H1 (cell line): ENCODE measurements at regions not wholly inside any gene's neighbourhood (a gene's known extent, or its start where the extent isn't known, plus 50 kb on each side); places are given as distances from the start of the nearest gene placed in this dataset.

Experiments used
- CTCF ChIA-PET: fragments of 300-600 bp; sonication (Branson Sonifier 250); formaldehyde crosslinking; loops from one replicate; lab custom pipeline; 2021; ENCODE audit not compliant: partially characterized antibody; lab: Charles Lee
- POLR2A ChIA-PET: fragments of 300-600 bp; sonication (Branson Sonifier 250); formaldehyde crosslinking; loops from one replicate; lab custom pipeline; 2021; ENCODE audit warnings: inconsistent platforms; ENCODE audit not compliant: partially characterized antibody; lab: Charles Lee
- DNase-seq, 2 experiments: peaks; one replicate each; pipeline versions ENCODE4 v3.0.0 to v3.0.0-alpha.2; 2010 to 2022; ENCODE audit warnings: low spot score in 2 of 2, low read depth in 1 of 2, mixed read lengths in 1 of 2
- FAIRE-seq: peaks from 2 replicates; lab custom pipeline; 2011; peaks lifted over from hg19 to GRCh38; lab: Jason Lieb, UNC
- H2AFZ ChIP-seq: 2 replicates; pipeline ENCODE4 v1.8.1; 2012; ENCODE audit warnings: low read length, inconsistent platforms
- H2AK5ac ChIP-seq: 2 replicates; pipeline ENCODE4 v1.6.1; 2013; ENCODE audit warnings: low read depth, low read length
- H2BK120ac ChIP-seq: replicated peaks from 2 replicates; pipeline ENCODE3; 2013; ENCODE audit warnings: low read depth, low read length, inconsistent platforms
- H2BK12ac ChIP-seq: 2 replicates; pipeline ENCODE4 v1.6.1; 2013; ENCODE audit warnings: low read depth, low read length
- H2BK15ac ChIP-seq: 2 replicates; pipeline ENCODE4 v1.6.1; 2013; ENCODE audit warnings: low read length
- H2BK20ac ChIP-seq: 2 replicates; pipeline ENCODE4 v1.6.1; 2013; ENCODE audit warnings: low read length
- H2BK5ac ChIP-seq: 2 replicates; pipeline ENCODE4 v1.6.1; 2013; ENCODE audit warnings: low read depth, low read length
- H3K14ac ChIP-seq: 2 replicates; pipeline ENCODE4 v1.6.1; 2013; ENCODE audit warnings: inconsistent platforms; ENCODE audit not compliant: insufficient read length
- H3K18ac ChIP-seq: 2 replicates; pipeline ENCODE4 v1.6.1; 2013; ENCODE audit warnings: low read length; ENCODE audit errors: extremely low read depth
- H3K23ac ChIP-seq: 2 replicates; pipeline ENCODE4 v1.6.1; 2013; ENCODE audit warnings: inconsistent platforms; ENCODE audit not compliant: insufficient read length
- H3K23me2 ChIP-seq: 2 replicates; pipeline ENCODE4 v1.6.1; 2013; ENCODE audit warnings: low read depth, low read length
- H3K27ac ChIP-seq: 2 replicates; pipeline ENCODE4 v1.6.1; 2011; ENCODE audit warnings: low read depth, low read length, inconsistent platforms
- H3K27me3 ChIP-seq, 4 experiments: replicated peaks in 1 of 4; 1 replicate in 1 of 4; 2 replicates in 3 of 4; pipeline versions ENCODE4 v1.6.1 to v1.8.1; 2011 to 2013; ENCODE audit warnings: low read length in 3 of 4, mild to moderate bottlenecking in 3 of 4, inconsistent platforms in 2 of 4, mixed read lengths in 2 of 4, moderate library complexity in 1 of 4; ENCODE audit not compliant: control insufficient read depth in 3 of 4, insufficient read depth in 3 of 4; ENCODE audit errors: extremely low read depth in 1 of 4
- H3K36me3 ChIP-seq, 4 experiments: 2 replicates each; pipeline versions ENCODE4 v1.6.1 to v1.8.1; 2011 to 2013; ENCODE audit warnings: mild to moderate bottlenecking in 4 of 4, low read length in 3 of 4, moderate library complexity in 2 of 4, control low read depth in 1 of 4, inconsistent platforms in 1 of 4; ENCODE audit not compliant: insufficient read depth in 4 of 4, control insufficient read depth in 2 of 4
- H3K4ac ChIP-seq: replicated peaks from 2 replicates; pipeline ENCODE3; 2013; ENCODE audit warnings: low read length, low read depth, mixed read lengths, inconsistent platforms; ENCODE audit not compliant: insufficient read length
- H3K4me1 ChIP-seq, 4 experiments: replicated peaks in 1 of 4; 1 replicate in 1 of 4; 2 replicates in 3 of 4; pipeline versions ENCODE4 v1.6.1 to v1.8.1; 2011 to 2013; ENCODE audit warnings: low read length in 3 of 4, inconsistent platforms in 2 of 4, mixed read lengths in 1 of 4; ENCODE audit not compliant: insufficient read depth in 4 of 4, control insufficient read depth in 3 of 4
- H3K4me2 ChIP-seq, 2 experiments: 2 replicates each; pipeline versions ENCODE4 v1.6.1 to v1.8.1; 2011 to 2013; ENCODE audit warnings: low read depth in 2 of 2, low read length in 2 of 2, control low read depth in 1 of 2, inconsistent platforms in 1 of 2, mild to moderate bottlenecking in 1 of 2; ENCODE audit not compliant: insufficient read depth in 1 of 2
- H3K4me3 ChIP-seq, 4 experiments: fragments of 200-600, 300-600 bp in 1 of 4; sonication (generic), shearing (Covaris generic), sonication (Bioruptor Twin) in 1 of 4; 2 replicates each; pipeline versions ENCODE4 v1.5.1 to v1.8.1; 2011 to 2016; ENCODE audit warnings: low read length in 4 of 4, low read depth in 3 of 4, control low read depth in 2 of 4, inconsistent platforms in 2 of 4, mild to moderate bottlenecking in 2 of 4, mixed read lengths in 1 of 4, moderate library complexity in 1 of 4; ENCODE audit not compliant: insufficient read depth in 2 of 4; ENCODE audit errors: extremely low read depth in 1 of 4
- H3K56ac ChIP-seq: replicated peaks from 2 replicates; pipeline ENCODE3; 2013; ENCODE audit warnings: low read depth, mild to moderate bottlenecking, mixed read lengths, low read length, inconsistent platforms; ENCODE audit not compliant: insufficient read length
- H3K79me1 ChIP-seq: 2 replicates; pipeline ENCODE4 v1.6.1; 2013; ENCODE audit warnings: low read depth, low read length, control low read depth
- H3K79me2 ChIP-seq, 2 experiments: 2 replicates each; pipeline versions ENCODE4 v1.6.1 to v1.8.1; 2012 to 2013; ENCODE audit warnings: low read length in 2 of 2, mild to moderate bottlenecking in 2 of 2, inconsistent platforms in 1 of 2; ENCODE audit not compliant: insufficient read depth in 2 of 2, control insufficient read depth in 1 of 2
- H3K9ac ChIP-seq, 4 experiments: replicated peaks in 1 of 4; 1 replicate in 1 of 4; 2 replicates in 3 of 4; pipeline versions ENCODE4 v1.6.1 to v1.8.1; 2011 to 2013; ENCODE audit warnings: low read depth in 3 of 4, low read length in 3 of 4, control low read depth in 2 of 4, mild to moderate bottlenecking in 2 of 4, moderate library complexity in 2 of 4, inconsistent platforms in 1 of 4; ENCODE audit errors: extremely low read depth in 1 of 4
- H3K9me3 ChIP-seq, 2 experiments: 2 replicates each; pipeline versions ENCODE4 v1.6.1 to v1.8.1; 2012 to 2013; ENCODE audit warnings: mild to moderate bottlenecking in 2 of 2, moderate library complexity in 2 of 2, control low read depth in 1 of 2, inconsistent platforms in 1 of 2, low read depth in 1 of 2, low read length in 1 of 2, mixed read lengths in 1 of 2; ENCODE audit not compliant: insufficient read depth in 2 of 2
- H4K20me1 ChIP-seq, 2 experiments: replicated peaks in 1 of 2; 2 replicates each; pipeline versions ENCODE3 to v1.8.1; 2011 to 2013; ENCODE audit warnings: inconsistent platforms in 2 of 2, low read length in 2 of 2, mild to moderate bottlenecking in 1 of 2; ENCODE audit not compliant: insufficient read depth in 2 of 2, control insufficient read depth in 1 of 2
- H4K5ac ChIP-seq: 2 replicates; pipeline ENCODE4 v1.6.1; 2013; ENCODE audit warnings: low read length, low read depth, mixed read lengths, inconsistent platforms; ENCODE audit not compliant: insufficient read length
- H4K8ac ChIP-seq: 2 replicates; pipeline ENCODE4 v1.8.0; 2013; ENCODE audit warnings: mild to moderate bottlenecking, moderate library complexity, low read length, inconsistent platforms; ENCODE audit not compliant: insufficient read depth; ENCODE audit errors: extremely low read depth
- H4K91ac ChIP-seq: replicated peaks from 2 replicates; pipeline ENCODE3; 2013; ENCODE audit warnings: low read length, mixed read lengths, inconsistent platforms; ENCODE audit not compliant: insufficient read length
- RAD21 ChIP-seq, 2 experiments: IDR thresholded peaks in 1 of 2; conservative IDR thresholded peaks in 1 of 2; 2 replicates each; pipeline ENCODE4 v1.6.1; 2011; ENCODE audit warnings: low read depth in 2 of 2, low read length in 2 of 2, improper control_type of control experiment in 1 of 2, inconsistent platforms in 1 of 2, mild to moderate bottlenecking in 1 of 2, moderate library complexity in 1 of 2
- WGBS, 2 experiments: shearing (Covaris generic) in 1 of 2; methylation state at CpG; one replicate each; pipeline versions ENCODE4 v1.1.6 to v1.1.7; 2013 to 2015; ENCODE audit warnings: low lambda C conversion rate in 2 of 2, mixed read lengths in 2 of 2, inconsistent platforms in 1 of 2, low coverage in 1 of 2, missing lambda C conversion rate in 1 of 2; ENCODE audit not compliant: insufficient replicate concordance in 2 of 2, insufficient coverage in 1 of 2, insufficient read length in 1 of 2; ENCODE audit errors: extremely low coverage in 1 of 2, missing lambda C conversion rate in 1 of 2; 5-methylcytosine and 5-hydroxymethylcytosine counted together
- TF ChIP-seq, protein P1 (sequence below), 3 experiments: IDR thresholded peaks; 1 replicate in 2 of 3; 2 replicates in 1 of 3; pipeline versions ENCODE4 v1.5.1 to v1.6.1; 2011; ENCODE audit warnings: low read length in 3 of 3, mild to moderate bottlenecking in 3 of 3, inconsistent platforms in 2 of 3, low read depth in 1 of 3, moderate library complexity in 1 of 3; ENCODE audit not compliant: insufficient read depth in 1 of 3; ENCODE audit errors: control extremely low read depth in 1 of 3
- TF ChIP-seq, protein P2 (sequence below): IDR thresholded peaks from 2 replicates; pipeline ENCODE4 v1.6.1; 2011; ENCODE audit warnings: low read depth, mild to moderate bottlenecking, low read length; ENCODE audit not compliant: insufficient read depth

DNA sequence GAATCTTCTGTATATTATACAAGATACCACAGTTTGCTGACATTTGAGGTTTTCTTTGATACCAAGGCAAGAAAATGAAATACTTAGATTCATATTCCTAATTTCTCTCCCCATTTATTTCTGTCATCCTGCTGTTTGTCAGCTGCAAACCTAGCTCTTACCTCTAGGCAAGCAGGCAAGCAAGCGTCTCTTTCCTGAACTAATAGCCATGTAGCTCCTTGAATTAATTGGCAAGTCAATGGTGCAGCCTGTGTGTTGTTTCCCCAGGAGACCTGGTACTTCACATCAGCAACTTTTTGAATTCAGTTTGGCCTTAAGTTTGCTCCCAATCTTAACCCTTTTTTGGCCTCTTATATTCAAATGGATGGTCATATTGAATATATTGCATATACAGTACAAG is 573.6 kb upstream of the ARRDC3 start:
- Histone ChIP-seq H3K14ac (no peak overlapping the region), H3K18ac (no peak overlapping the region), H3K23ac (no peak overlapping the region), H3K23me2 (no peaks in the 10 kb centered on the region), H4K91ac (no peak overlapping the region), H2BK20ac (no peak overlapping the region), H3K56ac (no peak overlapping the region), H3K4ac (no peak overlapping the region), H3K27me3 (no peaks in the 10 kb centered on the region), H4K20me1 (no peaks in the 10 kb centered on the region), H3K27ac (no peak overlapping the region), H3K36me3 (no peaks in the 10 kb centered on the region), H3K79me1 (no peaks in the 10 kb centered on the region), H3K4me2 (no peak overlapping the region), H2AFZ (no peak overlapping the region), H3K4me1 (no peaks in the 10 kb centered on the region), H4K5ac (no peak overlapping the region), H3K79me2 (no peaks in the 10 kb centered on the region), H2AK5ac (no peak overlapping the region), H3K4me3 (no peak overlapping the region), H2BK120ac (no peak overlapping the region), H2BK15ac (no peak overlapping the region), H3K9ac (no peak overlapping the region), H3K9me3 (no peaks in the 10 kb centered on the region), H2BK12ac (no peak overlapping the region), H4K8ac (no peak overlapping the region), H2BK5ac (no peak overlapping the region)
- TF ChIP-seq, protein P1, sequence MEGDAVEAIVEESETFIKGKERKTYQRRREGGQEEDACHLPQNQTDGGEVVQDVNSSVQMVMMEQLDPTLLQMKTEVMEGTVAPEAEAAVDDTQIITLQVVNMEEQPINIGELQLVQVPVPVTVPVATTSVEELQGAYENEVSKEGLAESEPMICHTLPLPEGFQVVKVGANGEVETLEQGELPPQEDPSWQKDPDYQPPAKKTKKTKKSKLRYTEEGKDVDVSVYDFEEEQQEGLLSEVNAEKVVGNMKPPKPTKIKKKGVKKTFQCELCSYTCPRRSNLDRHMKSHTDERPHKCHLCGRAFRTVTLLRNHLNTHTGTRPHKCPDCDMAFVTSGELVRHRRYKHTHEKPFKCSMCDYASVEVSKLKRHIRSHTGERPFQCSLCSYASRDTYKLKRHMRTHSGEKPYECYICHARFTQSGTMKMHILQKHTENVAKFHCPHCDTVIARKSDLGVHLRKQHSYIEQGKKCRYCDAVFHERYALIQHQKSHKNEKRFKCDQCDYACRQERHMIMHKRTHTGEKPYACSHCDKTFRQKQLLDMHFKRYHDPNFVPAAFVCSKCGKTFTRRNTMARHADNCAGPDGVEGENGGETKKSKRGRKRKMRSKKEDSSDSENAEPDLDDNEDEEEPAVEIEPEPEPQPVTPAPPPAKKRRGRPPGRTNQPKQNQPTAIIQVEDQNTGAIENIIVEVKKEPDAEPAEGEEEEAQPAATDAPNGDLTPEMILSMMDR (IDR thresholded peaks at IDR 0.05; ENCODE audit: control extremely low read depth in 1 of 3, insufficient read depth in 1 of 3, low read depth in 1 of 3, low read length in 3 of 3) = peak in 1 of 3 experiments; percentile 13; a peak in 1 of 4 replicates
- TF ChIP-seq, protein P2, sequence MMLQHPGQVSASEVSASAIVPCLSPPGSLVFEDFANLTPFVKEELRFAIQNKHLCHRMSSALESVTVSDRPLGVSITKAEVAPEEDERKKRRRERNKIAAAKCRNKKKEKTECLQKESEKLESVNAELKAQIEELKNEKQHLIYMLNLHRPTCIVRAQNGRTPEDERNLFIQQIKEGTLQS = no peak
- peak in 1 of 2 experiments; percentile 36; a peak in 2 of 4 replicates for TF ChIP-seq RAD21 (IDR thresholded peaks at IDR 0.05 in 1 of 2, conservative IDR thresholded peaks at IDR 0.05 in 1 of 2; ENCODE audit: low read depth in 2 of 2, low read length in 2 of 2)
- ChIA-PET CTCF (interaction anchor here (0.6 to 1.2 kb wide), 3 partner anchors 10 to 694 kb away, joined by 4 read pairs; no protein-coding TSS in a partner anchor), POLR2A (no interaction called here)
- FAIRE-seq (peak; percentile 76), DNase-seq (no peak)
- WGBS, 2 experiments = 33% methylated on average over 1 of the region's 1 CpG; no CpG with 5 or more reads in 1 of the 2 experiments
